Mammary epithelial cell (primary cell): ENCODE measurements at regions not wholly inside any gene's neighbourhood (a gene's known extent, or its start where the extent isn't known, plus 50 kb on each side); places are given as distances from the start of the nearest gene placed in this dataset.
"Not testable (repeated sequence)": the region's sequence is repeated elsewhere in the genome, so short reads cannot be mapped to it uniquely, and the experiment has no call there.

Experiments
- EZH2 ChIP-seq: IDR thresholded peaks from 2 replicates; pipeline ENCODE4 v1.6.1; 2012; ENCODE audit warnings: low read length, inconsistent platforms, borderline replicate concordance
- TF ChIP-seq, protein P1 (sequence below), 2 donors: IDR thresholded peaks in 1 of 2; conservative IDR thresholded peaks in 1 of 2; 2 replicates each; pipeline ENCODE4 v1.5.1; 2011 to 2012; ENCODE audit warnings: inconsistent platforms in 2 of 2, low read length in 2 of 2, mild to moderate bottlenecking in 2 of 2, control low read depth in 1 of 2, low read depth in 1 of 2; ENCODE audit not compliant: insufficient read depth in 1 of 2; ENCODE audit errors: extremely low read depth in 1 of 2

DNA sequence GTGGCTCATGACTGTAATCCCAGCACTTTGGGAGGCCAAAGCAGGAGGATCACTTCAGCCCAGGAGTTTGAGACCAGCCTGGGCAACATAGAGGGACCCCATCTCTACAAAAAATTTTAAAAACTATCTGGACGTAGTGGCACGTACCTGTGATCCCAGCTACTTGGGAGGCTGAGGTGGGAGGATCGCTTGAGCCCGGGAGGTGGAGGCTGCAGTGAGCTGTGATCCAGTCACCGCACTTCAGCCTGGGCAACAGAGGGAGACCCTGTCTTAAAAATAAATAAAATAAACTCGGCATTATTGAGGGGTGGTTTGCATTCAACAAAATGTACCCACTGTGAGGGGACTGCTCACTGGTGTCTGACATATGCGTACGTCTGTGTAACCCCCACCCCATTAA is 79.5 kb upstream of the GSE1 start:
- TF ChIP-seq, protein P1, sequence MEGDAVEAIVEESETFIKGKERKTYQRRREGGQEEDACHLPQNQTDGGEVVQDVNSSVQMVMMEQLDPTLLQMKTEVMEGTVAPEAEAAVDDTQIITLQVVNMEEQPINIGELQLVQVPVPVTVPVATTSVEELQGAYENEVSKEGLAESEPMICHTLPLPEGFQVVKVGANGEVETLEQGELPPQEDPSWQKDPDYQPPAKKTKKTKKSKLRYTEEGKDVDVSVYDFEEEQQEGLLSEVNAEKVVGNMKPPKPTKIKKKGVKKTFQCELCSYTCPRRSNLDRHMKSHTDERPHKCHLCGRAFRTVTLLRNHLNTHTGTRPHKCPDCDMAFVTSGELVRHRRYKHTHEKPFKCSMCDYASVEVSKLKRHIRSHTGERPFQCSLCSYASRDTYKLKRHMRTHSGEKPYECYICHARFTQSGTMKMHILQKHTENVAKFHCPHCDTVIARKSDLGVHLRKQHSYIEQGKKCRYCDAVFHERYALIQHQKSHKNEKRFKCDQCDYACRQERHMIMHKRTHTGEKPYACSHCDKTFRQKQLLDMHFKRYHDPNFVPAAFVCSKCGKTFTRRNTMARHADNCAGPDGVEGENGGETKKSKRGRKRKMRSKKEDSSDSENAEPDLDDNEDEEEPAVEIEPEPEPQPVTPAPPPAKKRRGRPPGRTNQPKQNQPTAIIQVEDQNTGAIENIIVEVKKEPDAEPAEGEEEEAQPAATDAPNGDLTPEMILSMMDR (conservative IDR thresholded peaks at IDR 0.05 in 1 of 2, IDR thresholded peaks at IDR 0.05 in 1 of 2; ENCODE audit: extremely low read depth in 1 of 2, insufficient read depth in 1 of 2, low read depth in 1 of 2, low read length in 2 of 2), result not testable (repeated sequence)
- TF ChIP-seq EZH2, result not testable (repeated sequence)
